ENCODE measurements at regions not wholly inside any gene's neighbourhood (a gene's known extent, or its start where the extent isn't known, plus 50 kb on each side); places are given as distances from the start of the nearest gene placed in this dataset.

DNA sequence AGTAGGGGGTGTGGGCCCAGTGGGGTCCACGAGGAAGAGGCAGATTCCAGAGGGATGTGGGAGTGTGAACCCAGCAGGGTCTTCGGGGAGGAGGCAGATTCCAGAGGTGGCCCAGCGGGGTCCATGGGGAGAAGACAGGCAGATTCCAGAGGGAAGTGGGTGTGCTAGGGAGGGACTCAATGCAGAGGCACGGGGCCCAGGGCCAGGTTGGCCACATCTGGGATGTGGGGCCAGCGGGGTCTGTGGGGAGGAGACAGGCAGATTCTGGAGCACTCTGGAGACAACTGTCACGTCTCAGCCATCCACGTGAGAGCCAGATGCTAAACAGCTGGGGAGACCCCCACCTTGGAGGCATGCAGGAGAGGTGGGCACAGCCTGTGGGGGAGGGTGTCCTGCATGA, 582.6 kb downstream of the TBC1D22A start:
- H3K9ac ChIP-seq (ENCODE audit: low read length) = no peak overlapping the region
- H3K36me3 ChIP-seq (ENCODE audit: control insufficient read depth, insufficient read depth, low read length) = no peaks in the 10 kb centered on the region
- no peaks in the 10 kb centered on the region for H3K4me1 ChIP-seq (ENCODE audit: control insufficient read depth, insufficient read depth, low read length)
- no peaks in the 10 kb centered on the region for H3K27me3 ChIP-seq (ENCODE audit: control insufficient read depth, insufficient read depth, low read length)
- H3K4me3 ChIP-seq (ENCODE audit: low read length) = no peak overlapping the region
- H3K27ac ChIP-seq (ENCODE audit: low read depth, low read length) = no peak overlapping the region

DNA sequence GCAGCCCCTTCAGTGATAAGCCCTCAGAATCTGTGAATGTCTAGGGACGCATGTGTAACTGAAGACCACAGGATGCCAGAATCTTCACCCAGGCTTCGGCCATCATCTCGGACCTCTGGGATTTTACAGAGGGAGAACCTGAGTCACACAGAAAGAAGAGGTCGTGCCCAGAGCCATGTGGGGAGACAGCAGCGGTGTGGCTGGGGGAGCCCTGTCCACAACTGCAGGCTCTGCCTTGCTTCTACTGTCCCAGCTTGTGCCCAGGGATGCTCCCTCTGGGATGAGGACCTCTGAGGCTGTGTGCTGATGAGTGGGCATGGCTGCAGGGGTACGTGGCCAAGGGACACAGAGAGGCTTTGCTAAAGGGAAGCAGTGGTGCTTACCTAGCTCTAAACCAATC, 582.0 kb downstream of the TBC1D22A start:
- Histone ChIP-seq H3K27ac (ENCODE audit: low read depth, low read length) (no peak overlapping the region), H3K9ac (ENCODE audit: low read length) (no peak overlapping the region), H3K36me3 (ENCODE audit: control insufficient read depth, insufficient read depth, low read length) (no peaks in the 10 kb centered on the region), H3K4me1 (ENCODE audit: control insufficient read depth, insufficient read depth, low read length) (no peaks in the 10 kb centered on the region), H3K27me3 (ENCODE audit: control insufficient read depth, insufficient read depth, low read length) (no peaks in the 10 kb centered on the region), H3K4me3 (ENCODE audit: low read length) (no peak overlapping the region)

DNA sequence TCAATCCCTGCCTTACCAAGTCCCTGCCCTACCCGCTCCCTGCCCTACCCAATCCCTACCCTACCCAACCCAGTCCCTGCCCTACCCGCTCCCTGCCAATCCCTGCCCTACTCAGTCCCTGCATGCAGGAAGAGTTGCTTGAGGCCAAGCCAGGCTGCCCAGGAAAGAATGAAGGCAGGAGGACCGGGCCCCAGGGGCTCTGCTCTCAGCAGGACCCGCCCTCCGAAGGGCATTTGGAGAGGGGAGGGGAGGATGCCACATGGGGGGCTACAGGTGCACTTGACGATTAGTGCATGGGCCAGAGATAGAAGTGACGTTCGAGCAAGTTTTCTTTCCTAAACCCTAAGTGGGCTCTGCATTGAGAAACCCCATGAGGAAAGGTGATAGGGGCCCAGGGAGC, 581.2 kb downstream of the TBC1D22A start:
- Histone ChIP-seq H3K4me3 (ENCODE audit: low read length) (no peak overlapping the region), H3K36me3 (ENCODE audit: control insufficient read depth, insufficient read depth, low read length) (no peaks in the 10 kb centered on the region), H3K27ac (ENCODE audit: low read depth, low read length) (no peak overlapping the region), H3K4me1 (ENCODE audit: control insufficient read depth, insufficient read depth, low read length) (no peaks in the 10 kb centered on the region), H3K27me3 (ENCODE audit: control insufficient read depth, insufficient read depth, low read length) (no peaks in the 10 kb centered on the region), H3K9ac (ENCODE audit: low read length) (no peak overlapping the region)

DNA sequence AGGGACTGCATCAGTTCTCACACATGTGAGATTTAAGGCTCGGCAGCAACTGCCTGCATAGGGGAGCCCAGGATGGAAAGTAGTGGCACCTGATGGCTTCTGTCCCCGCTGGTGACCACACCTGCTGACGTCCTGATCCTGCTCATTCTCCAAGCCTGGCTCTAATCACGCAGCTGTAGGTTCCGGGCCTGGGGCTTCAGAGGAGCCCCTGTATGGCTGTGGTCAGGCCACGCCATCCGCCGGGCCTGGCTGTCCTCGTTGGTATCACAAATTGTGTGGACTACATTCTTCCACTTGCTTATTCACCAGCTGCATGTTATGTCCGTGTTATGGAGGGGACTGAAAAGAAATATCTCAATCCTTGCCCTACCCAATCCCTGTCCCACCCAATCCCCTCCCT, 580.0 kb downstream of the TBC1D22A start:
- Histone ChIP-seq H3K9ac (ENCODE audit: low read length) (no peak overlapping the region), H3K4me3 (ENCODE audit: low read length) (no peak overlapping the region), H3K27ac (ENCODE audit: low read depth, low read length) (no peak overlapping the region), H3K4me1 (ENCODE audit: control insufficient read depth, insufficient read depth, low read length) (no peaks in the 10 kb centered on the region), H3K27me3 (ENCODE audit: control insufficient read depth, insufficient read depth, low read length) (no peaks in the 10 kb centered on the region), H3K36me3 (ENCODE audit: control insufficient read depth, insufficient read depth, low read length) (no peaks in the 10 kb centered on the region)

DNA sequence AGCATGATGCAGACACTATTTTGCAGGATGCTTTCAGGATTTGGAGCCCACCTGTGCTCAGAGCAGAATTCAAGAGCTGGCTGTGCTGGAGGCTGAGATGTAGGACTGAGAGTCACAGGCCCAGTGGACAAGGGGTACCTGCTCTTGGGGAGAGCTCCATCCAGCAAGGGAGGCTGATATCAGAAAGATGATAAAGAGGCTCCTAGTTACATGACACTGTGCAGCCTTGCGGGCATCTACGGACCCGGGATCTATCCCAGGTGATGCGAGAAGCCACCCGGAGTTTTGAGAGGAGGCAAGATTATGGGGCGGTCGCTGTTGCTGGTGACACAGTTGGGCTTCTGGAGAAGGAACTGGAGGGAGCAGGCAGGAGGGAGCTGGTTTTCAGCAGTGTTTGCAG, 579.0 kb downstream of the TBC1D22A start:
- Histone ChIP-seq H3K4me1 (ENCODE audit: control insufficient read depth, insufficient read depth, low read length) (no peaks in the 10 kb centered on the region), H3K36me3 (ENCODE audit: control insufficient read depth, insufficient read depth, low read length) (no peaks in the 10 kb centered on the region), H3K9ac (ENCODE audit: low read length) (no peak overlapping the region)

DNA sequence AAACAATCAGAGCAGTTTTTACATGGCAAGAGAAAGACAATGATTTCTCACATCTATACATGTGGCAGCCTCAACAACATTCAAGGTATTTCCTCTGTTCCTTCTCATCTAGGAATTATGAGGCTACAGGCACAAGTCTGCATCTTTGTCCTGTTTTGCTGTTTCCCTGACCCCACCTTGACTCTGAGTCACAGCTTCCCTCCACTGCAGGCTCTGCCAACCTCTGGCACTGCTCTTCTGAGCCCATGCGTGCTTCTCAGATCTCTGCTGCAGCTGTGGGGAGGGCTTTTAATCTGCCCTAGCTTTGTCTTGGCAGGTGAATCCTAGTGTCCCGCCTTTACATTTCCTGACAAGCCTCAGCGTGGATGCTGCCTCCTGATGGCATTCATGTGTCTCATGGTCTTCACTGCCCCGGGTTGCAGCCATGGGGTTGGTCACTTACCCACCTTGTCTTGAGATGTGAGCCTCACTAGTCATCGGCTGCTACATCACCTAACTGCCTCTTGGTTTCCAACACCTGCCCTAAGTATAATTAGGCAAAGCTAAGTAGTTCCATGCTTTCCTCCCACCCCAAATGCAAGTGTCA, 578.5 kb downstream of the TBC1D22A start:
- H3K4me1 ChIP-seq (ENCODE audit: control insufficient read depth, insufficient read depth, low read length) = no peaks in the 10 kb centered on the region
- no peak overlapping the region for H3K27ac ChIP-seq (ENCODE audit: low read depth, low read length)
- H3K4me3 ChIP-seq (ENCODE audit: low read length) = no peak overlapping the region
- H3K36me3 ChIP-seq (ENCODE audit: control insufficient read depth, insufficient read depth, low read length) = no peaks in the 10 kb centered on the region
- H3K27me3 ChIP-seq (ENCODE audit: control insufficient read depth, insufficient read depth, low read length) = no peaks in the 10 kb centered on the region
- no peak overlapping the region for H3K9ac ChIP-seq (ENCODE audit: low read length)

More for the DNA sequence above, 579.0 kb downstream of the TBC1D22A start:
- no peaks in the 10 kb centered on the region for H3K27me3 ChIP-seq (ENCODE audit: control insufficient read depth, insufficient read depth, low read length)
- H3K4me3 ChIP-seq (ENCODE audit: low read length) = no peak overlapping the region
- no peak overlapping the region for H3K27ac ChIP-seq (ENCODE audit: low read depth, low read length)

DNA sequence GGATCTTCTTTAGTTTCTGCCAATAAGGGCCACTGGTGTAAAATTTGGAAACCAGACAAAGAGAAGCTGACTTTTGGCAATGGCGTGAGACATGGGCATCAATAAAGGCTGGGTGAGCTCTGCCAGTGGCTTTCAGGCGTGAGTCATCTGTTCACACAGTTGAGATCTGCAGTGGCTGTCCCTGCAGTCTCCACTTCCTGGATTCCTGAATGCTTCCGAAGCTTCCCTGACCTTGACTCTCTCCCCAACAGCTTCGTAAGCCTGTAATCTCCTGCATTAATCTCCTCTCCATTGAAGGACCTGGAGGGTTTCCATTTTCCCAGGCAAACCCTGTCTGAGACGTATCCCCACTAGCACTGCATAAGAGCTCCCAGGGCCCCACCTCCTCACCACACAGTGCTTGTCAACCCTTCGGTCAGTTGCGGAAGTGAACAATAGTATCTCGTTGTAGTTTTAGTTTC, 574.7 kb downstream of the TBC1D22A start:
- no peak overlapping the region for H3K9ac ChIP-seq (ENCODE audit: low read length)
- H3K4me3 ChIP-seq (ENCODE audit: low read length) = peak overlapping the region; percentile 31
- H3K27me3 ChIP-seq (ENCODE audit: control insufficient read depth, insufficient read depth, low read length) = no peaks in the 10 kb centered on the region
- H3K36me3 ChIP-seq (ENCODE audit: control insufficient read depth, insufficient read depth, low read length) = no peaks in the 10 kb centered on the region
- no peaks in the 10 kb centered on the region for H3K4me1 ChIP-seq (ENCODE audit: control insufficient read depth, insufficient read depth, low read length)
- no peak overlapping the region for H3K27ac ChIP-seq (ENCODE audit: low read depth, low read length)

DNA sequence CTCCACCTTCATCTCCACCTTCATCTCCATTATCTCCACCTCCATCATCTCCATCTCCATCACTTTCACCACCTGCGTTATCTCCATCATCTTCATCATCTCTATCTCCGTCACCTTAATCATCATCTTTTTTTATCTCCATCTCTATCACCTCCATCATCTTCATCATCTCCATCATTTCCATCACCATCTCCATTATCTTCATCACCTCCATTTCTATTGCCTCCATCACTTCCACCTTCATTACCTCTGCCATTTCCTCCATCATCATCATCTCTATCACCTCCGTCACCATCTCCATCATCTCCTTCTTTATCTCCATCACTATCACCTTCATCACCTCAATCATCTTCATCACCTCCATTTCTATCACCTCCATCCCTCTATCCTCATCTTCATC, 573.5 kb downstream of the TBC1D22A start:
- no peaks in the 10 kb centered on the region for H3K36me3 ChIP-seq (ENCODE audit: control insufficient read depth, insufficient read depth, low read length)
- no peak overlapping the region for H3K4me3 ChIP-seq (ENCODE audit: low read length)
- no peak overlapping the region for H3K27ac ChIP-seq (ENCODE audit: low read depth, low read length)
- no peaks in the 10 kb centered on the region for H3K4me1 ChIP-seq (ENCODE audit: control insufficient read depth, insufficient read depth, low read length)
- H3K9ac ChIP-seq (ENCODE audit: low read length) = no peak overlapping the region
- H3K27me3 ChIP-seq (ENCODE audit: control insufficient read depth, insufficient read depth, low read length) = no peaks in the 10 kb centered on the region

DNA sequence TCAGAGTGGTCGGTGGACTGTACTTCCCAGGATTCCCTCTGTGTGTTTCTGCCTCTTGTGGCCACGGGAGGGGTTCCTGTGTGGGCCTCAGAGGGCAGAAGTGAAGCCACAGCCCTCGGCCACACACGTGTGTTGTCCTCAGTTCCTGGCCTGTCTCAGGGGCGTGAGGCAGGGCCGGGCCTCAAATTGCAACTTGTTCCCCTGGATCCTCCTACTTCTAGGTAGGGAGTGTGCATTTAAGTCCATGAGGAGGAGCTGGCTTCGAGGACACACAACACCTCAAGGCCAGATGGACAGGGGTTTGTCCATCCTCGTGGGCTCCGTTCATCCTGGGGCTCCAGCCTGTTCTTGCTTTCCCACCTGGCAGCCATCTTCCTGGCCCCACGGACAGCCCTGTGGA, 573.0 kb downstream of the TBC1D22A start:
- Histone ChIP-seq H3K27ac (ENCODE audit: low read depth, low read length) (no peak overlapping the region), H3K4me1 (ENCODE audit: control insufficient read depth, insufficient read depth, low read length) (no peaks in the 10 kb centered on the region), H3K27me3 (ENCODE audit: control insufficient read depth, insufficient read depth, low read length) (peaks cover under 1% of the 10 kb centered on the region), H3K4me3 (ENCODE audit: low read length) (no peak overlapping the region), H3K9ac (ENCODE audit: low read length) (no peak overlapping the region), H3K36me3 (ENCODE audit: control insufficient read depth, insufficient read depth, low read length) (no peaks in the 10 kb centered on the region)

DNA sequence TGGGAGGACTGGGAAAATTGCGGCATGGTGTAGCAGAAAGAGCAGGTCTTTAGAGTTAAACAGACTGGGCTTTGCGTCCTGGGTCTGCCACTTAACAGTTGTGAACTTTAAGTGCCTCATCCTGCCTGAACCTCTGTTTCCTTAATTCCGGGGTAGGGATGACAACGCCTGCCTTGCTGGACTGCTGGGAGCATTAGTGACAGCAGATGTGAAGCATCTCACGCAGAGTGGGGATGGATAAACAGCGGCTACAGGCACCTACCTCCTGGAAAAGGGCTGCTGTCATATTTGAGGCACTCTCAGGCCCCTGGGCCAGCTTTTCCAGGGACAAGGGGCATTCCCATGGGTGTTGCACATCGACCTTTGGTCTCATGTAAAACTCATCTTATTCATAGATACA, 572.2 kb downstream of the TBC1D22A start:
- Histone ChIP-seq H3K9ac (ENCODE audit: low read length) (no peak overlapping the region), H3K36me3 (ENCODE audit: control insufficient read depth, insufficient read depth, low read length) (no peaks in the 10 kb centered on the region), H3K4me1 (ENCODE audit: control insufficient read depth, insufficient read depth, low read length) (no peaks in the 10 kb centered on the region), H3K27ac (ENCODE audit: low read depth, low read length) (no peak overlapping the region), H3K27me3 (ENCODE audit: control insufficient read depth, insufficient read depth, low read length) (peaks cover 3% of the 10 kb centered on the region), H3K4me3 (ENCODE audit: low read length) (no peak overlapping the region)

DNA sequence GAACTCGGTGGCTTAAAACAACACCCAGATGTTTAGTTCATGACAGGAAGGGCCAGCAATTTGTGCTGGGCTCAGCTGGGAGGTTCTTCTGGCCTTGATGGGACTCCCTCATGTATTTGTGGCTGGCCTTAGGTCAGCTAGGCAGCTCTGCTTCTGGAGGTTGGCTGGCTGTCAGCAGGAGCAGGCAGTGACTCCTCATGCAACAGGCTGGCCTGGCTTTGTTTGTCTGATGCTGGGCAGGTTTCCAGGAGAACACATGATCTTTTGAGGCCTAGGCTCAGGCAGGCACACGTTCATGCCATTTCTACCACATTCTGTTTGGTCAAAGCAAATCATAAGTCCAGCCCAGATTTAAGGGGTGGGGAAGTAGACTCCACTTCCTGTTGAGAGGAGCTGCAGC, 571.2 kb downstream of the TBC1D22A start:
- Histone ChIP-seq H3K27me3 (ENCODE audit: control insufficient read depth, insufficient read depth, low read length) (peaks cover 3% of the 10 kb centered on the region), H3K4me3 (ENCODE audit: low read length) (no peak overlapping the region), H3K4me1 (ENCODE audit: control insufficient read depth, insufficient read depth, low read length) (no peaks in the 10 kb centered on the region), H3K27ac (ENCODE audit: low read depth, low read length) (no peak overlapping the region), H3K9ac (ENCODE audit: low read length) (no peak overlapping the region), H3K36me3 (ENCODE audit: control insufficient read depth, insufficient read depth, low read length) (no peaks in the 10 kb centered on the region)

DNA sequence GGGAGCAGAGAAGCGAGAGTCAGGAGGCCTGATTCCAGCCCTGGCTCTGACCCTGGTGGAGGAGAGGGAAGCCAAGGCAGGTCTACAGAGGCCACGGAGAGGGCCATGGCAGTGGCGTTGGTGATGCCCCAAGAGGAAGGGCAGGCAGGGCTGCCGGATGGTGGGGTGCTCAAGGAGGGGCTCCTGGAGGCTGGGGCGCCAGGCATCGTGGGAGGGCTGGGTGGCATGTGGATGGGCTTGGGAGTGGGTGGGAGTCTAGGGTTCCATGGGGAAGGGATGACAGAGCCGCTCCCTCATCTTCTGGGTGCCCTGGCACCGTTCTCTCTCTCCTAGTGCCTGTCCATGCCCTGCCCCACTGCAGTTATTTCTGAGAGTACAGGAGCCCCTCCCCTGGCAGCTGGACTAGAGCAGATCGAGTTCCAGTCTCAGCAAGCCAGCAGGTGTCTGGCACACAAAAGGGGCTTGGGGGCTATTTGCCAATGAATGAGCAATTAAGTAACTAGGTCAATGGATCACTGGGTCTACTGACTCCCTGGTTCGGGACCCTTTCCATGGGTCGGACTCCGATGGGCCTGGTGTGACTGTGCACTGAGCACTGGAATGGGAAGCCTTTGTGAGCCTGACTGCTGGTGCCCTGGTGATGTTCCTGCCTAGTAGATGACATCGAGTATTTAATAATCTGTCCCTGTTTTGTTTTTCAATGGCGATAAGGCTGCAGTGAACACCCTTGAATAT, 570.0 kb downstream of the TBC1D22A start:
- Histone ChIP-seq H3K36me3 (ENCODE audit: control insufficient read depth, insufficient read depth, low read length) (no peaks in the 10 kb centered on the region), H3K4me1 (ENCODE audit: control insufficient read depth, insufficient read depth, low read length) (no peaks in the 10 kb centered on the region), H3K27me3 (ENCODE audit: control insufficient read depth, insufficient read depth, low read length) (peaks cover 3% of the 10 kb centered on the region), H3K9ac (ENCODE audit: low read length) (no peak overlapping the region), H3K4me3 (ENCODE audit: low read length) (no peak overlapping the region), H3K27ac (ENCODE audit: low read depth, low read length) (no peak overlapping the region)

DNA sequence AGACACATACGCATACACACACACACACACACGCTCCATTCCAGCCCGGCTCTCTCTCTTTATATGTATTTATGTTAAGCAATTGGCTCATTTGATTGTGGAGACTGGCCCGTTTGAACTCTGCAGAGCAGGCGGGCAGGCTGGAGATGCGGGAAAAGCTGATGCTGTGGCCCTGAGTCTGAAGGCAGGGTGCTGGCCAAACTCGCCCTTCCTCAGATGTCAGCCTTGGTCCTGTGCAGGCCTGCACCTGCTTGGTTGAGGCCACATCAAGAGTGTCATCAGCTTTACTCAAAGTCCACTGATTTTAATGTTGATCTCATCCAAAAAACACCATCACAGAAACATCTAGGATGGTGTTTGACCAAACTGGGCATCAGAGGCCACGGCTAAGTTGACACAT, 569.3 kb downstream of the TBC1D22A start:
- no peak overlapping the region for H3K9ac ChIP-seq (ENCODE audit: low read length)
- no peak overlapping the region for H3K27ac ChIP-seq (ENCODE audit: low read depth, low read length)
- H3K4me3 ChIP-seq (ENCODE audit: low read length) = no peak overlapping the region
- H3K36me3 ChIP-seq (ENCODE audit: control insufficient read depth, insufficient read depth, low read length) = no peaks in the 10 kb centered on the region
- H3K27me3 ChIP-seq (ENCODE audit: control insufficient read depth, insufficient read depth, low read length) = peaks cover 3% of the 10 kb centered on the region
- H3K4me1 ChIP-seq (ENCODE audit: control insufficient read depth, insufficient read depth, low read length) = no peaks in the 10 kb centered on the region
